ENCODE measurements at regions not wholly inside any gene's neighbourhood (a gene's known extent, or its start where the extent isn't known, plus 50 kb on each side); places are given as distances from the start of the nearest gene placed in this dataset.

- no peak for DNase-seq
- H3K27ac Mint-ChIP-seq = no peak overlapping the region
- no peaks in the 10 kb centered on the region for H3K9me3 Mint-ChIP-seq
- H3K27me3 Mint-ChIP-seq = peaks cover 90% of the 10 kb centered on the region
- peaks cover 45% of the 10 kb centered on the region for H3K4me1 Mint-ChIP-seq
- ATAC-seq = no peak
- no peak overlapping the region for H3K4me3 Mint-ChIP-seq
These were observed 57.6 kb downstream of the TMEM174 start for GRCh38 chr5:73230264-73231245.

GRCh38 chr5:73229271-73229670, 56.3 kb downstream of the TMEM174 start:
- peaks cover 42% of the 10 kb centered on the region for H3K4me1 Mint-ChIP-seq
- H3K9me3 Mint-ChIP-seq = no peaks in the 10 kb centered on the region
- ATAC-seq (no peak), DNase-seq (no peak)
- peaks cover 87% of the 10 kb centered on the region for H3K27me3 Mint-ChIP-seq
- no peak overlapping the region for H3K4me3 Mint-ChIP-seq
- H3K27ac Mint-ChIP-seq = no peak overlapping the region

- DNase-seq (no peak), ATAC-seq (no peak)
- no peak overlapping the region for H3K27ac Mint-ChIP-seq
- peaks cover 30% of the 10 kb centered on the region for H3K4me1 Mint-ChIP-seq
- H3K27me3 Mint-ChIP-seq = peaks cover 85% of the 10 kb centered on the region
- H3K4me3 Mint-ChIP-seq = no peak overlapping the region
- H3K9me3 Mint-ChIP-seq = no peaks in the 10 kb centered on the region
These were observed 55.1 kb downstream of the TMEM174 start for GRCh38 chr5:73228052-73228451.
